Calu3 (cell line): ENCODE measurements at regions not wholly inside any gene's neighbourhood (a gene's known extent, or its start where the extent isn't known, plus 50 kb on each side); places are given as distances from the start of the nearest gene placed in this dataset.

Experiments
- BruUV-seq: library from RNA; stranded (reverse); fragments of 400-500 nt; replicated peaks from 2 replicates; lab custom pipeline; 2021; lab: Mats Ljungman, UMichigan
- CTCF ChIA-PET: fragments of 300-600 bp; sonication (Branson Sonifier 250); formaldehyde crosslinking; loops from one replicate; lab custom pipeline; 2022; ENCODE audit warnings: antibody characterized with exemption; lab: Charles Lee
- DNase-seq: peaks from one replicate; pipeline ENCODE4 v3.0.0; 2022
- H3K27ac Mint-ChIP-seq: one replicate; pipeline ENCODE4 v1.8.0; 2022; ENCODE audit warnings: mixed read lengths; ENCODE audit not compliant: unreplicated experiment
- H3K27me3 Mint-ChIP-seq: one replicate; pipeline ENCODE4 v1.8.0; 2022; ENCODE audit warnings: mixed read lengths; ENCODE audit not compliant: unreplicated experiment
- H3K36me3 Mint-ChIP-seq: one replicate; pipeline ENCODE4 v1.8.0; 2022; ENCODE audit warnings: mild to moderate bottlenecking, moderate library complexity, mixed read lengths; ENCODE audit not compliant: insufficient read depth, unreplicated experiment
- H3K4me1 Mint-ChIP-seq: one replicate; pipeline ENCODE4 v1.8.0; 2022; ENCODE audit warnings: mild to moderate bottlenecking, low read depth, mixed read lengths; ENCODE audit not compliant: unreplicated experiment
- H3K4me3 Mint-ChIP-seq: one replicate; pipeline ENCODE4 v1.8.0; 2022; ENCODE audit warnings: mild to moderate bottlenecking, low read depth, moderate library complexity, mixed read lengths; ENCODE audit not compliant: unreplicated experiment
- H3K9me3 Mint-ChIP-seq: one replicate; pipeline ENCODE4 v1.8.0; 2022; ENCODE audit warnings: low read depth, mixed read lengths; ENCODE audit not compliant: unreplicated experiment
- intact Hi-C: fragments of 100-400 bp; cut with micrococcal nuclease; formaldehyde crosslinking; loops from one replicate; pipeline ENCODE4 v1.10.0; 2022; ENCODE audit not compliant: unreplicated experiment
- TF ChIP-seq, protein P1 (sequence below): fragments of 200-600 bp; IDR thresholded peaks from one replicate; pipeline ENCODE4 v1.8.0; 2022; ENCODE audit warnings: antibody characterized with exemption; ENCODE audit not compliant: unreplicated experiment

DNA sequence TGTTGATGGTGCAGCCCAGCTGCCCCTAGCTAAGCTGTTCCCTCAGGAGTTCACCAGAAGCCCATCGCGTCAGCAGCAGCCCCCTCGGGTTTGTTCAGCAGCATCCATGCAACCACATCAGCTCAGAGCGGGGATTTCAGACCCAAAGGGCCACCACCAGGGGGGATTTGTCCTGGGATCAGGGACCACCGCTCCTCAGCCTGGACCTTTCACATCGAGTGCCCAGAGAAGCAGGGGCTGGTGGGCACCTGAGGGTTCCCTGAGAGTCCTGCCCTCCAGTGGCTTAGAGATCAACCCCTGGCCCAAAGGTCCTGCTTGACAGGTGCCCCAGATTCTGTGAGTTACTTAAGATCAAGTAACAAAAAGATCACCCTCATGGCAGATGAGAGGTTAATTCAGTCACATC is 65.9 kb upstream of the C14orf180 start:
- H3K9me3 Mint-ChIP-seq: peaks cover 3% of the 10 kb centered on the region
- DNase-seq: no peak
- H3K27me3 Mint-ChIP-seq: peaks cover 86% of the 10 kb centered on the region
- CTCF ChIA-PET: no interaction called here
- H3K4me1 Mint-ChIP-seq: no peaks in the 10 kb centered on the region
- intact Hi-C loops: no loop called here
- no peaks in the 10 kb centered on the region for H3K36me3 Mint-ChIP-seq
- BruUV-seq: no TSS peak
- H3K4me3 Mint-ChIP-seq: no peak overlapping the region
- no peak overlapping the region for H3K27ac Mint-ChIP-seq
- TF ChIP-seq, protein P1, sequence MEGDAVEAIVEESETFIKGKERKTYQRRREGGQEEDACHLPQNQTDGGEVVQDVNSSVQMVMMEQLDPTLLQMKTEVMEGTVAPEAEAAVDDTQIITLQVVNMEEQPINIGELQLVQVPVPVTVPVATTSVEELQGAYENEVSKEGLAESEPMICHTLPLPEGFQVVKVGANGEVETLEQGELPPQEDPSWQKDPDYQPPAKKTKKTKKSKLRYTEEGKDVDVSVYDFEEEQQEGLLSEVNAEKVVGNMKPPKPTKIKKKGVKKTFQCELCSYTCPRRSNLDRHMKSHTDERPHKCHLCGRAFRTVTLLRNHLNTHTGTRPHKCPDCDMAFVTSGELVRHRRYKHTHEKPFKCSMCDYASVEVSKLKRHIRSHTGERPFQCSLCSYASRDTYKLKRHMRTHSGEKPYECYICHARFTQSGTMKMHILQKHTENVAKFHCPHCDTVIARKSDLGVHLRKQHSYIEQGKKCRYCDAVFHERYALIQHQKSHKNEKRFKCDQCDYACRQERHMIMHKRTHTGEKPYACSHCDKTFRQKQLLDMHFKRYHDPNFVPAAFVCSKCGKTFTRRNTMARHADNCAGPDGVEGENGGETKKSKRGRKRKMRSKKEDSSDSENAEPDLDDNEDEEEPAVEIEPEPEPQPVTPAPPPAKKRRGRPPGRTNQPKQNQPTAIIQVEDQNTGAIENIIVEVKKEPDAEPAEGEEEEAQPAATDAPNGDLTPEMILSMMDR: no peak

DNA sequence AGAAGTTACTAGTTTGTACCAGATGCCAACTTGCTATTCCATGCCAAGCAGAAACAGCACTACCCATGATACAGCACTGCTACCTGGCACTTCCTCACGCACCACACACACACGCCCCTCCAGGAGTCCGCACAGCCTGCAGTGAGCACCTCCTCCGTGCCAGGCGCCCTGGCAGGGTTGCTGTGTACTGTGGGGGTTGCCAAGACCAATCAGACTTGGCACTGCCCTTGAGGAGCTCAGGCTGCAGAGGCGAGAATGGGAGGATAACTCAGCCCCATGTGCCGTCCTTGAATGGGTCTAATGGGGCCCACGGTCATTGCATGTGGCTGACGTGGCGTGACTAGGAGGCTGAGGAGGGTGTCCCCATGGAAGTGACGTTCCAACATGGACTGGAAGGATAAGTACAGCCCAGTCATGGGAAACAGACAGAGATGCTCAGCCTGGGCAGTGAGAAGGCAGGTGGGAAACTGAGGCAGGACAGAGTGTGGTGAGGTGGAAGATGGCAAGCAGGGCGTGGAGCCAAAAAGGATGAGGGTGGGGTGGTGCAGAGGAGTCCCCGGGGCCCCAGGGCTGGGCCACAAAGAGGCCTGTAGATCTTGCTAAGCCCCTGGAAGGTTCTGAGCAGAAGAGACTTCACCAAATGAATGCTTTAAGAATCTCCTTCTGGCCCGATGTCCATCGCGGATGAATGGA is 65.3 kb upstream of the C14orf180 start:
- no TSS peak for BruUV-seq
- CTCF ChIA-PET: no interaction called here
- H3K27ac Mint-ChIP-seq: no peak overlapping the region

DNA sequence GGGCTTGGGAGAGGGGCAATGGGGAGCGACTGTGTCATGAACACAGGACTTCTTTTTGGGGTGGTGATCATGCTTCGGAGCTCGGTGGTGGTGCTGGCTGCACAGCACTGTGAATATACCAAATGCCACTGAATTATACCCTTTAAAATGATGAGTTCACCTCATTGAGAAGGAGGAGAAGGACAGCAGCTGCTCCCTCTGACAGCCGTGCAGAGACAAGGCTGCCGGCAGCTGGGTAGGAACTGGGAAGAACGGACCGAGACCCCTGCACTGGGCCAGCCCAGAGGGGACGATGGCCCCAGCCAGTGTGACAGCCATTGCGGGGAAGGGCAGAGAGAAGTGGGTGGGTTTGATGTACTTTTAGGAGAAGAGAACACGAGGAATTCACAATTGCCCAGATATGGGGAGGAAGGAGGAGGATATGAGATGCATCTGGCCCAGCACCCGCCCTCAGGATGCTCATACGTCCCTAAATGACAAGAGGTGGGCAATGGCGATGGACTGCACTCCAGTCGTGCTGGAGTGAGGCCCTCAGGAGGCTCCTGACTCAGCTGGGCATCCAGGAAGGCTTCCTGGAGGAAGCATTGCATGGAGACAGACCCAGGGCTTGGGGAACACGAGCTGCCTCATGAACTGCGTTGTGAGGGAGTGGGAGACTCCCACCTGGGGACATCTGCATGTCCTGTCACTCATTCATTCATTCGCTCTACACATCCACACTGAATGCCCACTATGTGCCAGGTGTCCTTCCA is 64.3 kb upstream of the C14orf180 start:
- CTCF ChIA-PET: no interaction called here
- Mint-ChIP-seq H3K27me3 (peaks cover 94% of the 10 kb centered on the region), H3K4me1 (no peaks in the 10 kb centered on the region), H3K9me3 (peaks cover 3% of the 10 kb centered on the region), H3K36me3 (no peaks in the 10 kb centered on the region), H3K4me3 (no peak overlapping the region), H3K27ac (no peak overlapping the region)
- TF ChIP-seq, protein P1: no peak
- BruUV-seq: no TSS peak
- intact Hi-C loops: no loop called here
- no peak for DNase-seq

More for the DNA sequence above, 65.3 kb upstream of the C14orf180 start:
- peaks cover 87% of the 10 kb centered on the region for H3K27me3 Mint-ChIP-seq
- H3K4me1 Mint-ChIP-seq: no peaks in the 10 kb centered on the region
- TF ChIP-seq, protein P1: no peak
- no peak overlapping the region for H3K4me3 Mint-ChIP-seq
- H3K9me3 Mint-ChIP-seq: peaks cover 3% of the 10 kb centered on the region
- no peak for DNase-seq
- intact Hi-C loops: no loop called here
- no peaks in the 10 kb centered on the region for H3K36me3 Mint-ChIP-seq

DNA sequence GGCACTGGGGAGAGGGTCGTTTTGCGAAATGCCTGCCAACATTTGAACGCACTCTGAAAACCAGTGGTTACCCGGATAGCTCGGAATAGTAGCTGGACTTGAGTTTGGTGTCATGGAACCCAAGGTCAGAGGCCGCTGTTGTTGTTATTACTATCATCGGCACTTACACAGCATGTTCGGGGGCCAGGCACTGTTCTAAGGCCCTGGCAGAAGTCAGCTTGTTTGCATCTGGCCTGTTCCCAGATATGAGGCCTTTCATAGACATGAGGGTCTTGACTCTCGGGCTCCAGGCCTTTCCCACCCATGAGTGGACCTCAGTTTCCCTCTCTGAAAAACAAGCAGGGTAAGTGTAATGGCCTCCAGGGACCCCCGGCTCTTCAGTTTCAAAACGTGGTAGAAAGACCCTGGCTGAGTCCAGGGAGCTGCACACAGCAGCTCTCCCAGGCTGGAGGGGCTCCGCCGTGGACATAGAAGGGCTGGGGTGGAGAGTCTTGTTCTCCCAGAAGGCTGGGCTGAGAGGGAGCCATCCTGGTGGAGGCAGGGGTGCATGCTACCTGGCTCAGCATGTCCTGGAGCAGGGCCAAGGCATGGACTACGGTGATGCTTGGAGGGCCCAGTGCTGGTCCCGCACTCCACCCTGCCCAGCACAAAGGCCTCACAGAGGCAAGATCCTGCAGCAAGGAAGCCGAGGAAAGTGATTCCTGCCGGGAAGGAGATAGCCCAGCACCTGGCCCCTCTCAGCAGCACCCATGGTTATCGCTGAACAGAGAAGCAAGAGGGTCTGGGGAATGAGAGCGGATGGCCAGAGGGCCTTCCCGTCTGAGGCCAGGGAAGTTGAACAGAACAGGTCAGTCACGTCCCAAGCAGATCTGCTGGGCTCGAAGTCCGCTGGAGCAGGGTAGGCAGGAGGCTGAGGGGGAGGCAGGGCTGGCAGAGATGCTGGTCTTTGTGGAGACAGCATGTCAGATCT is 63.5 kb upstream of the C14orf180 start:
- no TSS peak for BruUV-seq
- intact Hi-C loops: no loop called here
- CTCF ChIA-PET: no interaction called here
- Mint-ChIP-seq H3K36me3 (no peaks in the 10 kb centered on the region), H3K9me3 (peaks cover 3% of the 10 kb centered on the region), H3K27ac (no peak overlapping the region), H3K4me3 (no peak overlapping the region), H3K27me3 (peaks cover 94% of the 10 kb centered on the region), H3K4me1 (no peaks in the 10 kb centered on the region)
- DNase-seq: no peak
- TF ChIP-seq, protein P1: no peak
